Esophagus (tissue), 2 donors: ENCODE measurements at regions not wholly inside any gene's neighbourhood (a gene's known extent, or its start where the extent isn't known, plus 50 kb on each side); places are given as distances from the start of the nearest gene placed in this dataset.
"Not testable (repeated sequence)": the region's sequence is repeated elsewhere in the genome, so short reads cannot be mapped to it uniquely, and the experiment has no call there.

ENCODE experiments used
- H3K27ac ChIP-seq, 2 donors: one replicate each; pipeline ENCODE4 v1.5.1; 2013; ENCODE audit warnings: low read depth in 2 of 2, mild to moderate bottlenecking in 2 of 2, inconsistent platforms in 1 of 2, low read length in 1 of 2, moderate library complexity in 1 of 2
- H3K27me3 ChIP-seq, 2 donors: one replicate each; pipeline ENCODE4 v1.6.1; 2013; ENCODE audit warnings: low read length in 2 of 2, control low read depth in 1 of 2, mild to moderate bottlenecking in 1 of 2; ENCODE audit not compliant: insufficient read depth in 2 of 2, control insufficient read depth in 1 of 2
- H3K36me3 ChIP-seq, 2 donors: one replicate each; pipeline ENCODE4 v1.6.1; 2013; ENCODE audit warnings: low read length in 1 of 2; ENCODE audit not compliant: control insufficient read depth in 2 of 2, insufficient read depth in 2 of 2
- H3K4me1 ChIP-seq, 2 donors: one replicate each; pipeline ENCODE4 v1.6.1; 2013; ENCODE audit warnings: low read length in 1 of 2; ENCODE audit not compliant: control insufficient read depth in 2 of 2, insufficient read depth in 2 of 2
- H3K4me3 ChIP-seq, 2 donors: one replicate each; pipeline ENCODE4 v1.5.1; 2013; ENCODE audit warnings: low read length in 2 of 2, mild to moderate bottlenecking in 2 of 2, low read depth in 1 of 2, moderate library complexity in 1 of 2
- H3K9me3 ChIP-seq, 2 donors: one replicate each; pipeline ENCODE4 v1.6.1; 2013; ENCODE audit warnings: mild to moderate bottlenecking in 2 of 2, low read depth in 1 of 2, low read length in 1 of 2, moderate library complexity in 1 of 2; ENCODE audit not compliant: control insufficient read depth in 2 of 2, insufficient read depth in 1 of 2
- WGBS, 2 donors: extraction: QIAGEN DNeasy Blood & Tissue Kit; methylation state at CpG; one replicate each; pipeline ENCODE4 v1.1.7; 2013; 5-methylcytosine and 5-hydroxymethylcytosine counted together
- donor health status: healthy with polysubstance abuse.
- donor health status: Bipolar disorder and iron deficiency.

- WGBS, 2 donors: 87 to 88% methylated on average over 5 of the region's 5 CpGs
- H3K27me3 ChIP-seq, H3K9me3 ChIP-seq, H3K36me3 ChIP-seq, H3K4me3 ChIP-seq, H3K27ac ChIP-seq, H3K4me1 ChIP-seq: not testable (repeated sequence)
These were observed 188.2 kb upstream of the ADGRL3 start for GRCh38 chr4:61011936-61012335.

GRCh38 chr4:61024610-61025009 is 175.5 kb upstream of the ADGRL3 start:
- no peaks in the 10 kb centered on the region for H3K9me3 ChIP-seq
- H3K27ac ChIP-seq: no peak overlapping the region
- H3K4me1 ChIP-seq: no peaks in the 10 kb centered on the region
- H3K27me3 ChIP-seq: no peaks in the 10 kb centered on the region
- 84 to 89% methylated on average over 2 of the region's 2 CpGs for WGBS, 2 donors
- H3K4me3 ChIP-seq: no peak overlapping the region
- no peaks in the 10 kb centered on the region for H3K36me3 ChIP-seq

- Histone ChIP-seq H3K36me3 (no peaks in the 10 kb centered on the region), H3K27me3 (no peaks in the 10 kb centered on the region), H3K27ac (no peak overlapping the region), H3K9me3 (no peaks in the 10 kb centered on the region), H3K4me3 (no peak overlapping the region), H3K4me1 (no peaks in the 10 kb centered on the region)
These were observed 172.2 kb upstream of the ADGRL3 start for GRCh38 chr4:61027939-61028338.

- WGBS, 2 donors: 86 to 90% methylated on average over 4 of the region's 4 CpGs
- H3K36me3 ChIP-seq: no peaks in the 10 kb centered on the region
- no peak overlapping the region for H3K4me3 ChIP-seq
- no peaks in the 10 kb centered on the region for H3K27me3 ChIP-seq
- H3K4me1 ChIP-seq: no peaks in the 10 kb centered on the region
- H3K27ac ChIP-seq: no peak overlapping the region
- no peaks in the 10 kb centered on the region for H3K9me3 ChIP-seq
These were observed 163.9 kb upstream of the ADGRL3 start for GRCh38 chr4:61036071-61036684.

GRCh38 chr4:61041527-61041926 is 158.6 kb upstream of the ADGRL3 start:
- no peaks in the 10 kb centered on the region for H3K4me1 ChIP-seq
- H3K36me3 ChIP-seq: no peaks in the 10 kb centered on the region
- no peak overlapping the region for H3K27ac ChIP-seq
- no peaks in the 10 kb centered on the region for H3K27me3 ChIP-seq
- 73 to 77% methylated on average over 2 of the region's 2 CpGs for WGBS, 2 donors
- H3K9me3 ChIP-seq: no peaks in the 10 kb centered on the region
- H3K4me3 ChIP-seq: no peak overlapping the region

GRCh38 chr4:61044837-61045236 is 155.3 kb upstream of the ADGRL3 start:
- no peaks in the 10 kb centered on the region for H3K27me3 ChIP-seq
- no peaks in the 10 kb centered on the region for H3K4me1 ChIP-seq
- 85 to 86% methylated on average over 1 of the region's 1 CpG for WGBS, 2 donors
- no peaks in the 10 kb centered on the region for H3K9me3 ChIP-seq
- H3K4me3 ChIP-seq: no peak overlapping the region
- H3K27ac ChIP-seq: no peak overlapping the region
- no peaks in the 10 kb centered on the region for H3K36me3 ChIP-seq

- H3K27ac ChIP-seq: no peak overlapping the region
- no peaks in the 10 kb centered on the region for H3K36me3 ChIP-seq
- no peaks in the 10 kb centered on the region for H3K27me3 ChIP-seq
- H3K4me3 ChIP-seq: no peak overlapping the region
- H3K4me1 ChIP-seq: no peaks in the 10 kb centered on the region
- no peaks in the 10 kb centered on the region for H3K9me3 ChIP-seq
These were observed 151.1 kb upstream of the ADGRL3 start for GRCh38 chr4:61049018-61049417.

GRCh38 chr4:61067381-61067780 is 132.7 kb upstream of the ADGRL3 start:
- Histone ChIP-seq H3K4me3 (no peak overlapping the region), H3K27ac (no peak overlapping the region), H3K9me3 (no peaks in the 10 kb centered on the region), H3K36me3 (no peaks in the 10 kb centered on the region), H3K4me1 (no peaks in the 10 kb centered on the region), H3K27me3 (no peaks in the 10 kb centered on the region)
- 80 to 83% methylated on average over 3 of the region's 3 CpGs for WGBS, 2 donors

- WGBS, 2 donors: 78 to 81% methylated on average over 2 of the region's 2 CpGs
- no peaks in the 10 kb centered on the region for H3K27me3 ChIP-seq
These were observed 132.1 kb upstream of the ADGRL3 start for GRCh38 chr4:61068060-61068459.

GRCh38 chr4:61068745-61069144 is 131.4 kb upstream of the ADGRL3 start:
- Histone ChIP-seq H3K4me3 (no peak overlapping the region), H3K27me3 (no peaks in the 10 kb centered on the region), H3K36me3 (no peaks in the 10 kb centered on the region), H3K27ac (no peak overlapping the region), H3K4me1 (no peaks in the 10 kb centered on the region), H3K9me3 (no peaks in the 10 kb centered on the region)
- WGBS, 2 donors: 72 to 73% methylated on average over 5 of the region's 5 CpGs

More at GRCh38 chr4:61068060-61068459, 132.1 kb upstream of the ADGRL3 start:
- Histone ChIP-seq H3K27ac (no peak overlapping the region), H3K36me3 (no peaks in the 10 kb centered on the region), H3K4me3 (no peak overlapping the region), H3K9me3 (no peaks in the 10 kb centered on the region), H3K4me1 (no peaks in the 10 kb centered on the region)
